ENCODE measurements at regions not wholly inside any gene's neighbourhood (a gene's known extent, or its start where the extent isn't known, plus 50 kb on each side); places are given as distances from the start of the nearest gene placed in this dataset.
"Not testable (repeated sequence)": the region's sequence is repeated elsewhere in the genome, so short reads cannot be mapped to it uniquely, and the experiment has no call there.

- no peak overlapping the region for H3K27ac ChIP-seq
- no peaks in the 10 kb centered on the region for H3K4me1 ChIP-seq (ENCODE audit: low read depth)
- peaks cover 3% of the 10 kb centered on the region for H3K9me3 ChIP-seq (ENCODE audit: low read depth)
- TF ChIP-seq CTCF (IDR thresholded peaks at IDR 0.05; ENCODE audit: low read depth, low read length): no peak
- no peak overlapping the region for H3K4me3 ChIP-seq
- no peaks in the 10 kb centered on the region for H3K27me3 ChIP-seq
- H3K36me3 ChIP-seq: no peaks in the 10 kb centered on the region
- DNase-seq (ENCODE audit: low read depth in 1 of 2, low spot score in 1 of 2): no peak
These were observed 427.1 kb downstream of the PRELID2 start for GRCh38 chr5:145408048-145408341.

GRCh38 chr5:145407300-145408047 lies 427.7 kb downstream of the PRELID2 start:
- Histone ChIP-seq H3K27ac (no peak overlapping the region), H3K9me3 (ENCODE audit: low read depth) (peaks cover 3% of the 10 kb centered on the region), H3K27me3 (no peaks in the 10 kb centered on the region), H3K36me3 (no peaks in the 10 kb centered on the region), H3K4me1 (ENCODE audit: low read depth) (no peaks in the 10 kb centered on the region), H3K4me3 (no peak overlapping the region)
- DNase-seq (ENCODE audit: low read depth in 1 of 2, low spot score in 1 of 2): no peak
- no peak for TF ChIP-seq CTCF (IDR thresholded peaks at IDR 0.05; ENCODE audit: low read depth, low read length)

GRCh38 chr5:145403992-145404391 lies 431.1 kb downstream of the PRELID2 start:
- DNase-seq (ENCODE audit: low read depth in 1 of 2, low spot score in 1 of 2): no peak
- no peak for TF ChIP-seq CTCF (IDR thresholded peaks at IDR 0.05; ENCODE audit: low read depth, low read length)
- Histone ChIP-seq H3K36me3 (no peaks in the 10 kb centered on the region), H3K4me3 (no peak overlapping the region), H3K27me3 (no peaks in the 10 kb centered on the region), H3K9me3 (ENCODE audit: low read depth) (peaks cover 3% of the 10 kb centered on the region), H3K4me1 (ENCODE audit: low read depth) (no peaks in the 10 kb centered on the region), H3K27ac (no peak overlapping the region)

GRCh38 chr5:145396888-145397287 lies 438.3 kb downstream of the PRELID2 start:
- Histone ChIP-seq H3K9me3 (ENCODE audit: low read depth) (no peaks in the 10 kb centered on the region), H3K4me3 (no peak overlapping the region), H3K27me3 (no peaks in the 10 kb centered on the region), H3K36me3 (no peaks in the 10 kb centered on the region), H3K4me1 (ENCODE audit: low read depth) (no peaks in the 10 kb centered on the region), H3K27ac (no peak overlapping the region)
- TF ChIP-seq CTCF (IDR thresholded peaks at IDR 0.05; ENCODE audit: low read depth, low read length): no peak
- DNase-seq (ENCODE audit: low read depth in 1 of 2, low spot score in 1 of 2): no peak

- not testable (repeated sequence) for H3K27me3 ChIP-seq; H3K36me3 ChIP-seq; H3K4me3 ChIP-seq; H3K27ac ChIP-seq; H3K9me3 ChIP-seq (ENCODE audit: low read depth); H3K4me1 ChIP-seq (ENCODE audit: low read depth); DNase-seq (ENCODE audit: low read depth in 1 of 2, low spot score in 1 of 2)
These were observed 440.0 kb downstream of the PRELID2 start for GRCh38 chr5:145395151-145395550.

- no peaks in the 10 kb centered on the region for H3K9me3 ChIP-seq (ENCODE audit: low read depth)
- no peak for TF ChIP-seq CTCF (IDR thresholded peaks at IDR 0.05; ENCODE audit: low read depth, low read length)
- no peak overlapping the region for H3K27ac ChIP-seq
- no peak overlapping the region for H3K4me3 ChIP-seq
- H3K36me3 ChIP-seq: no peaks in the 10 kb centered on the region
- no peaks in the 10 kb centered on the region for H3K27me3 ChIP-seq
- no peak for DNase-seq (ENCODE audit: low read depth in 1 of 2, low spot score in 1 of 2)
- no peaks in the 10 kb centered on the region for H3K4me1 ChIP-seq (ENCODE audit: low read depth)
These were observed 441.7 kb downstream of the PRELID2 start for GRCh38 chr5:145393426-145393825.

Measured in cardiac muscle cell (in vitro differentiated cells and primary cell).